ENCODE measurements at regions not wholly inside any gene's neighbourhood (a gene's known extent, or its start where the extent isn't known, plus 50 kb on each side); places are given as distances from the start of the nearest gene placed in this dataset.

DNA sequence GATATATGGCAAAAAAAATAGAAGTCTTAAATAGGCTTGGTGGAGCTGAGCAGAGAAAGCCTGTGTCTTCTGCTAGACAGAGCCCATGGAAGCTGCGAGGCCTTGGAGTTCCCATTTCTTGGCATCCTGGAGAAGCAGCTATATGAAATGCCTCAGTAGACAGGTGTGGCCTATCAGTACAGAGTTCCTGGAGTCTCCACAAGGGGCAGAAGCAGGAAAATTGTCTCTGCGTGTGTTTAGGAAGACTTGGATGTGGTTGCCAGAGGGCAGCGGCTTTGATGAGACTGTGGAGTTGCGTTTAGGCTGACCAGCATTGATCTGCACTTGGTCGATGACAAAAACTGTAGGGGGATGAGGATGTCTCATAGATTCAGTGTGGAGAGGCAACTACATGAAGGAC, 334.5 kb upstream of the SEL1L start:
- no peak overlapping the region for H2AFZ ChIP-seq (ENCODE audit: low read depth, low read length)
- no peak overlapping the region for H3K4me3 ChIP-seq (ENCODE audit: low read depth in 1 of 2, low read length in 2 of 2)
- no peaks in the 10 kb centered on the region for H3K9me3 ChIP-seq (ENCODE audit: insufficient read depth, low read length, severe bottlenecking)
- H3K79me2 ChIP-seq (ENCODE audit: insufficient read depth, low read length), result no peaks in the 10 kb centered on the region
- H3K36me3 ChIP-seq (ENCODE audit: insufficient read depth, low read length), result no peaks in the 10 kb centered on the region
- no peak overlapping the region for H3K9ac ChIP-seq (ENCODE audit: low read depth, low read length)
- no peaks in the 10 kb centered on the region for H4K20me1 ChIP-seq (ENCODE audit: insufficient read depth, low read length)
- H3K4me1 ChIP-seq (ENCODE audit: insufficient read depth, low read length), result no peaks in the 10 kb centered on the region
- ATAC-seq (ENCODE audit: insufficient read depth, low read depth) (no peak), DNase-seq (no peak)
- H3K4me2 ChIP-seq (ENCODE audit: insufficient read depth, low read length), result no peak overlapping the region
- H3K27me3 ChIP-seq (ENCODE audit: insufficient read depth, low read length, poor library complexity), result no peaks in the 10 kb centered on the region
- no peak for TF ChIP-seq EZH2 (IDR thresholded peaks at IDR 0.05; ENCODE audit: borderline replicate concordance, low read depth, low read length, severe bottlenecking)
- TF ChIP-seq, protein P1, sequence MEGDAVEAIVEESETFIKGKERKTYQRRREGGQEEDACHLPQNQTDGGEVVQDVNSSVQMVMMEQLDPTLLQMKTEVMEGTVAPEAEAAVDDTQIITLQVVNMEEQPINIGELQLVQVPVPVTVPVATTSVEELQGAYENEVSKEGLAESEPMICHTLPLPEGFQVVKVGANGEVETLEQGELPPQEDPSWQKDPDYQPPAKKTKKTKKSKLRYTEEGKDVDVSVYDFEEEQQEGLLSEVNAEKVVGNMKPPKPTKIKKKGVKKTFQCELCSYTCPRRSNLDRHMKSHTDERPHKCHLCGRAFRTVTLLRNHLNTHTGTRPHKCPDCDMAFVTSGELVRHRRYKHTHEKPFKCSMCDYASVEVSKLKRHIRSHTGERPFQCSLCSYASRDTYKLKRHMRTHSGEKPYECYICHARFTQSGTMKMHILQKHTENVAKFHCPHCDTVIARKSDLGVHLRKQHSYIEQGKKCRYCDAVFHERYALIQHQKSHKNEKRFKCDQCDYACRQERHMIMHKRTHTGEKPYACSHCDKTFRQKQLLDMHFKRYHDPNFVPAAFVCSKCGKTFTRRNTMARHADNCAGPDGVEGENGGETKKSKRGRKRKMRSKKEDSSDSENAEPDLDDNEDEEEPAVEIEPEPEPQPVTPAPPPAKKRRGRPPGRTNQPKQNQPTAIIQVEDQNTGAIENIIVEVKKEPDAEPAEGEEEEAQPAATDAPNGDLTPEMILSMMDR (IDR thresholded peaks at IDR 0.05; ENCODE audit: borderline replicate concordance, extremely low read depth, low read length, poor library complexity, severe bottlenecking), result peak; percentile 15
- no peak overlapping the region for H3K27ac ChIP-seq (ENCODE audit: low read length)

DNA sequence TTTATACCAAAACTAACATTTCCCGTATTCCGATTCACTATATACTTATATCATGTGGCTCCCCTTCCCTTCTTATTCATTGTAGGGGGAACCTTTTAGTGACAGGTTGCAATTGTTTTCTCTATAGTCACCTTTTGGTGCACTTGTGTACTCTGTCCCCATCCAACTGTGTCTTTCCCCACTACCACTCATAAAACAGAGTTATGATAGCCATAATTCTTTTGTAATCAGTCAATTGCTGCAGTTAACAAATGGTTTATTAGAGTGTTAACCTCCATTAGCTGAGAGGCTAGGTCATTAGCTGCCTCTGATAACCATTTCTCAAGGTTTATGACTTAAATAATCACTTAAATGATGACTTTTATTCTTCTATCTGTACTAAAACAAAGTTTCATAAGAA, 338.1 kb upstream of the SEL1L start:
- Histone ChIP-seq H3K27ac (ENCODE audit: low read length) (no peak overlapping the region), H4K20me1 (ENCODE audit: insufficient read depth, low read length) (no peaks in the 10 kb centered on the region), H3K79me2 (ENCODE audit: insufficient read depth, low read length) (no peaks in the 10 kb centered on the region), H3K9ac (ENCODE audit: low read depth, low read length) (no peak overlapping the region), H3K36me3 (ENCODE audit: insufficient read depth, low read length) (no peaks in the 10 kb centered on the region), H2AFZ (ENCODE audit: low read depth, low read length) (no peak overlapping the region), H3K27me3 (ENCODE audit: insufficient read depth, low read length, poor library complexity) (no peaks in the 10 kb centered on the region), H3K9me3 (ENCODE audit: insufficient read depth, low read length, severe bottlenecking) (no peaks in the 10 kb centered on the region), H3K4me2 (ENCODE audit: insufficient read depth, low read length) (no peak overlapping the region), H3K4me1 (ENCODE audit: insufficient read depth, low read length) (no peaks in the 10 kb centered on the region), H3K4me3 (ENCODE audit: low read depth in 1 of 2, low read length in 2 of 2) (no peak overlapping the region)
- ATAC-seq (ENCODE audit: insufficient read depth, low read depth) (no peak), DNase-seq (no peak)
- TF ChIP-seq, protein P1 (IDR thresholded peaks at IDR 0.05; ENCODE audit: borderline replicate concordance, extremely low read depth, low read length, poor library complexity, severe bottlenecking), result no peak
- TF ChIP-seq EZH2 (IDR thresholded peaks at IDR 0.05; ENCODE audit: borderline replicate concordance, low read depth, low read length, severe bottlenecking), result no peak

DNA sequence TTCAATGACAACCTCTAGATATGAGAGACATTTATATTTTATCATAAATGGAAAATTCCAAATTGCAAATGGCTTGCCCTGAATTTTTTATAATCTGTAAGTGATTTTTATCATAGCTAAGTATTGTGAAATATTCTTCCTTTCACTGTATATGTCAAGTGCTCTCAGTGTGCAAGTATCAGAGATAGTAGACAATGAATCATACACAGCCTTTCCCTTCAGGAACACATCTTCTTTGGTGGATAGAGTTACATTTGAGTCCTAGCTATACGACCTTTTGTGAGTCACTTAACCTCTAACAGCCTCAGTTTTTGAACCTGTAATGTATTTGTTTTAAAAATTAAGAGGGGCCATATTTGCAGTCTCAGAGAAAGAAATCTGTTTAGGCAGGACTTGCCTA, 350.7 kb upstream of the SEL1L start:
- no peak for ATAC-seq (ENCODE audit: insufficient read depth, low read depth)
- Histone ChIP-seq H2AFZ (ENCODE audit: low read depth, low read length) (no peak overlapping the region), H3K27me3 (ENCODE audit: insufficient read depth, low read length, poor library complexity) (no peaks in the 10 kb centered on the region)

More for the DNA sequence above, 350.7 kb upstream of the SEL1L start:
- no peaks in the 10 kb centered on the region for H3K9me3 ChIP-seq (ENCODE audit: insufficient read depth, low read length, severe bottlenecking)
- no peaks in the 10 kb centered on the region for H3K36me3 ChIP-seq (ENCODE audit: insufficient read depth, low read length)
- no peaks in the 10 kb centered on the region for H4K20me1 ChIP-seq (ENCODE audit: insufficient read depth, low read length)
- H3K9ac ChIP-seq (ENCODE audit: low read depth, low read length), result no peak overlapping the region
- TF ChIP-seq EZH2 (IDR thresholded peaks at IDR 0.05; ENCODE audit: borderline replicate concordance, low read depth, low read length, severe bottlenecking), result no peak
- TF ChIP-seq, protein P1 (IDR thresholded peaks at IDR 0.05; ENCODE audit: borderline replicate concordance, extremely low read depth, low read length, poor library complexity, severe bottlenecking), result no peak
- no peak overlapping the region for H3K27ac ChIP-seq (ENCODE audit: low read length)
- no peaks in the 10 kb centered on the region for H3K4me1 ChIP-seq (ENCODE audit: insufficient read depth, low read length)
- no peaks in the 10 kb centered on the region for H3K79me2 ChIP-seq (ENCODE audit: insufficient read depth, low read length)
- DNase-seq, result no peak
- no peak overlapping the region for H3K4me3 ChIP-seq (ENCODE audit: low read depth in 1 of 2, low read length in 2 of 2)
- H3K4me2 ChIP-seq (ENCODE audit: insufficient read depth, low read length), result no peak overlapping the region

Data from DND-41 (cell line).